PFSK-1 (cell line): ENCODE measurements at regions not wholly inside any gene's neighbourhood (a gene's known extent, or its start where the extent isn't known, plus 50 kb on each side); places are given as distances from the start of the nearest gene placed in this dataset.

ENCODE experiments used
- FOXP2 ChIP-seq: optimal IDR thresholded peaks from 2 replicates; pipeline ENCODE3; 2011; ENCODE audit warnings: borderline replicate concordance, control low read depth, inconsistent platforms; ENCODE audit not compliant: insufficient read depth; ENCODE audit errors: extremely low read length, extremely low read depth
- POLR2AphosphoS5 ChIP-seq: IDR thresholded peaks from 2 replicates; pipeline ENCODE4 v1.6.1; 2012; ENCODE audit warnings: low read depth, mild to moderate bottlenecking, control low read depth, low read length, moderate library complexity
- REST ChIP-seq, 2 experiments: IDR thresholded peaks; 2 replicates each; pipeline versions ENCODE4 v1.6.1 to v1.8.0; 2011 to 2012; ENCODE audit warnings: low read depth in 2 of 2, low read length in 2 of 2, control low read depth in 1 of 2, inconsistent platforms in 1 of 2, mild to moderate bottlenecking in 1 of 2, moderate library complexity in 1 of 2; ENCODE audit not compliant: insufficient read depth in 1 of 2
- SIN3A ChIP-seq: IDR thresholded peaks from 2 replicates; pipeline ENCODE4 v1.6.1; 2012; ENCODE audit warnings: mild to moderate bottlenecking, low read length, moderate library complexity, borderline replicate concordance; ENCODE audit not compliant: insufficient read depth
- TAF1 ChIP-seq: IDR thresholded peaks from 2 replicates; pipeline ENCODE4 v1.6.1; 2012; ENCODE audit warnings: low read length, control low read depth, borderline replicate concordance; ENCODE audit not compliant: insufficient read depth

GRCh38 chr9:115808108-115808507 is 345.5 kb upstream of the PAPPA start:
- TF ChIP-seq SIN3A, result no peak
- no peak for TF ChIP-seq POLR2AphosphoS5
- TF ChIP-seq REST (IDR thresholded peaks at IDR 0.05; ENCODE audit: insufficient read depth in 1 of 2, low read depth in 2 of 2, low read length in 2 of 2), result no peak
- TF ChIP-seq TAF1, result no peak
- TF ChIP-seq FOXP2, result no peak
